WTC11 (cell line): ENCODE measurements at regions not wholly inside any gene's neighbourhood (a gene's known extent, or its start where the extent isn't known, plus 50 kb on each side); places are given as distances from the start of the nearest gene placed in this dataset.

Experiments
- ATAC-seq: fragments of 200-7000 bp; cut with Tn5 transposase; 2 replicates; pipeline ENCODE4 v1.10.0; 2021; ENCODE audit warnings: mild to moderate bottlenecking, moderate library complexity
- CTCF ChIA-PET: fragments of 300-600 bp; sonication (Branson Sonifier 250); formaldehyde crosslinking; loops from one replicate; lab custom pipeline; 2021; ENCODE audit warnings: antibody characterized with exemption; lab: Charles Lee
- POLR2A ChIA-PET: fragments of 350-600 bp; sonication (Branson Sonifier 250); formaldehyde crosslinking; loops from one replicate; lab custom pipeline; 2021; ENCODE audit warnings: antibody characterized with exemption; lab: Charles Lee
- DNase-seq: peaks from one replicate; pipeline ENCODE4 v3.0.0; 2021; ENCODE audit warnings: low spot score
- H3K27ac Mint-ChIP-seq: 2 replicates; pipeline ENCODE4 v1.8.0; 2021; ENCODE audit warnings: mixed read lengths
- H3K27me3 Mint-ChIP-seq: 2 replicates; pipeline ENCODE4 v1.8.0; 2021; ENCODE audit warnings: low read depth, mild to moderate bottlenecking, moderate library complexity, mixed read lengths
- H3K36me3 Mint-ChIP-seq: 2 replicates; pipeline ENCODE4 v1.8.0; 2021; ENCODE audit warnings: mixed read lengths
- H3K4me1 Mint-ChIP-seq: 2 replicates; pipeline ENCODE4 v1.8.0; 2022; ENCODE audit warnings: mixed read lengths
- H3K4me3 Mint-ChIP-seq: 2 replicates; pipeline ENCODE4 v1.8.0; 2021; ENCODE audit warnings: mild to moderate bottlenecking, moderate library complexity, mixed read lengths
- H3K9me3 Mint-ChIP-seq: 2 replicates; pipeline ENCODE4 v1.8.0; 2021; ENCODE audit warnings: mixed read lengths
- AR ChIP-seq: fragments of 250-450 bp; sonication (Bioruptor Pico); IDR thresholded peaks from 2 replicates; pipeline ENCODE4 v1.9.0; 2021; ENCODE audit warnings: mild to moderate bottlenecking
- ATF6 ChIP-seq: sonication (generic); formaldehyde crosslinking; IDR thresholded peaks from 2 replicates; pipeline ENCODE4 v1.8.1; 2023; ENCODE audit warnings: mild to moderate bottlenecking, missing genetic modification reagents
- E2F4 ChIP-seq: sonication (generic); formaldehyde crosslinking; IDR thresholded peaks from 2 replicates; pipeline ENCODE4 v1.8.1; 2022; ENCODE audit warnings: low read depth, mild to moderate bottlenecking, moderate library complexity, missing genetic modification reagents, borderline replicate concordance
- EMX1 ChIP-seq: fragments of 250-450 bp; sonication (Bioruptor Pico); IDR thresholded peaks from 2 replicates; pipeline ENCODE4 v1.8.0; 2021; ENCODE audit warnings: mild to moderate bottlenecking
- ERG ChIP-seq: fragments of 250-450 bp; sonication (Bioruptor Pico); IDR thresholded peaks from 2 replicates; pipeline ENCODE4 v1.8.0; 2021; ENCODE audit warnings: mild to moderate bottlenecking
- IRF2 ChIP-seq: sonication (generic); formaldehyde crosslinking; IDR thresholded peaks from 2 replicates; pipeline ENCODE4 v1.8.0; 2022; ENCODE audit warnings: low read depth, missing genetic modification reagents, borderline replicate concordance
- SMAD4 ChIP-seq: sonication (generic); formaldehyde crosslinking; IDR thresholded peaks from 2 replicates; pipeline ENCODE4 v1.8.0; 2022; ENCODE audit warnings: mild to moderate bottlenecking, missing genetic modification reagents
- SP1 ChIP-seq: sonication (generic); formaldehyde crosslinking; conservative IDR thresholded peaks from 2 replicates; pipeline ENCODE4 v1.8.1; 2022; ENCODE audit warnings: missing genetic modification reagents
- STAT6 ChIP-seq: sonication (generic); formaldehyde crosslinking; conservative IDR thresholded peaks from 2 replicates; pipeline ENCODE4 v1.8.1; 2023; ENCODE audit warnings: mild to moderate bottlenecking, low read depth, missing genetic modification reagents, moderate library complexity
- TEAD1 ChIP-seq: sonication (generic); formaldehyde crosslinking; IDR thresholded peaks from 2 replicates; pipeline ENCODE4 v1.8.0; 2022; ENCODE audit warnings: mild to moderate bottlenecking, missing genetic modification reagents
- TEAD4 ChIP-seq: sonication (generic); formaldehyde crosslinking; IDR thresholded peaks from 2 replicates; pipeline ENCODE4 v1.8.0; 2022; ENCODE audit warnings: mild to moderate bottlenecking, missing genetic modification reagents
- USF2 ChIP-seq: sonication (generic); formaldehyde crosslinking; IDR thresholded peaks from 2 replicates; pipeline ENCODE4 v1.8.1; 2023; ENCODE audit warnings: mild to moderate bottlenecking, missing genetic modification reagents, moderate library complexity
- ZNF121 ChIP-seq: sonication (generic); formaldehyde crosslinking; IDR thresholded peaks from 2 replicates; pipeline ENCODE4 v1.8.0; 2023; ENCODE audit warnings: missing genetic modification reagents
- TF ChIP-seq, protein P1 (sequence below): sonication (generic); formaldehyde crosslinking; IDR thresholded peaks from 2 replicates; pipeline ENCODE4 v1.8.0; 2022; ENCODE audit warnings: mild to moderate bottlenecking, missing genetic modification reagents
- TF ChIP-seq, protein P2 (sequence below): sonication (generic); formaldehyde crosslinking; conservative IDR thresholded peaks from 2 replicates; pipeline ENCODE4 v1.8.1; 2022; ENCODE audit warnings: mild to moderate bottlenecking, missing genetic modification reagents
- TF ChIP-seq, protein P3 (sequence below): sonication (generic); formaldehyde crosslinking; IDR thresholded peaks from 2 replicates; pipeline ENCODE4 v1.8.0; 2023; ENCODE audit warnings: missing genetic modification reagents
- TF ChIP-seq, protein P4 (sequence below): fragments of 200-600 bp; IDR thresholded peaks from 2 replicates; pipeline ENCODE4 v1.8.0; 2022; ENCODE audit warnings: antibody characterized with exemption

DNA sequence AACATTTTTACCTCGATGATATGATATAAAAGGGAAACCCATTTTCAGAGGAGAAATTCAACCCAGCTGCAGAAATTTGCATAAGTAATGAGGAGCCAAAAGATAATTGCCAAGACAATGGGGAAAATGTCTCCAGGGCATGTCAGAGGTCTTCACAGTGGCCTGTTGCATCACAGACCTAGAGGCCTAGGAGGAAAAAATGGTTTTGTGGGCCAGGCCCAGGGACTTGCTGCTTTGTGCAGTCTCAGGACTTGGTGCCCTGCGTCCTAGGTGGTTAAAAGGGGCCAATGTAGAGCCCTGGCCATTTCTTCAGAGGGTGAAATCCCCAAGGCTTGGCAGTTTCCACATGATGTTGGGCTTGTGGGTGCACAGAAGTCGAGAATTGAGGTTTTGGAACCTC, 106.9 kb downstream of the CPXCR1 start:
- H3K36me3 Mint-ChIP-seq, result peaks cover 11% of the 10 kb centered on the region
- peaks cover 20% of the 10 kb centered on the region for H3K9me3 Mint-ChIP-seq
- ChIA-PET CTCF (no interaction called here), POLR2A (no interaction called here)
- ATAC-seq (no peak), DNase-seq (no peak)
- TF ChIP-seq TEAD1, result no peak
- TF ChIP-seq ATF6 (CRISPR knock-in tag), result no peak
- TF ChIP-seq ZNF121 (CRISPR knock-in tag), result no peak
- no peak for TF ChIP-seq TEAD4
- TF ChIP-seq, protein P1, sequence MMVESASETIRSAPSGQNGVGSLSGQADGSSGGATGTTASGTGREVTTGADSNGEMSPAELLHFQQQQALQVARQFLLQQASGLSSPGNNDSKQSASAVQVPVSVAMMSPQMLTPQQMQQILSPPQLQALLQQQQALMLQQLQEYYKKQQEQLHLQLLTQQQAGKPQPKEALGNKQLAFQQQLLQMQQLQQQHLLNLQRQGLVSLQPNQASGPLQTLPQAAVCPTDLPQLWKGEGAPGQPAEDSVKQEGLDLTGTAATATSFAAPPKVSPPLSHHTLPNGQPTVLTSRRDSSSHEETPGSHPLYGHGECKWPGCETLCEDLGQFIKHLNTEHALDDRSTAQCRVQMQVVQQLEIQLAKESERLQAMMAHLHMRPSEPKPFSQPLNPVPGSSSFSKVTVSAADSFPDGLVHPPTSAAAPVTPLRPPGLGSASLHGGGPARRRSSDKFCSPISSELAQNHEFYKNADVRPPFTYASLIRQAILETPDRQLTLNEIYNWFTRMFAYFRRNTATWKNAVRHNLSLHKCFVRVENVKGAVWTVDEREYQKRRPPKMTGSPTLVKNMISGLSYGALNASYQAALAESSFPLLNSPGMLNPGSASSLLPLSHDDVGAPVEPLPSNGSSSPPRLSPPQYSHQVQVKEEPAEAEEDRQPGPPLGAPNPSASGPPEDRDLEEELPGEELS (CRISPR knock-in tag), result no peak
- TF ChIP-seq, protein P2, sequence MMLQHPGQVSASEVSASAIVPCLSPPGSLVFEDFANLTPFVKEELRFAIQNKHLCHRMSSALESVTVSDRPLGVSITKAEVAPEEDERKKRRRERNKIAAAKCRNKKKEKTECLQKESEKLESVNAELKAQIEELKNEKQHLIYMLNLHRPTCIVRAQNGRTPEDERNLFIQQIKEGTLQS (CRISPR knock-in tag), result no peak
- no peak for TF ChIP-seq STAT6 (CRISPR knock-in tag)
- no peak for TF ChIP-seq SMAD4 (CRISPR knock-in tag)
- no peak for TF ChIP-seq E2F4 (CRISPR knock-in tag)
- TF ChIP-seq SP1 (CRISPR knock-in tag), result no peak
- TF ChIP-seq, protein P3, sequence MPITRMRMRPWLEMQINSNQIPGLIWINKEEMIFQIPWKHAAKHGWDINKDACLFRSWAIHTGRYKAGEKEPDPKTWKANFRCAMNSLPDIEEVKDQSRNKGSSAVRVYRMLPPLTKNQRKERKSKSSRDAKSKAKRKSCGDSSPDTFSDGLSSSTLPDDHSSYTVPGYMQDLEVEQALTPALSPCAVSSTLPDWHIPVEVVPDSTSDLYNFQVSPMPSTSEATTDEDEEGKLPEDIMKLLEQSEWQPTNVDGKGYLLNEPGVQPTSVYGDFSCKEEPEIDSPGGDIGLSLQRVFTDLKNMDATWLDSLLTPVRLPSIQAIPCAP (CRISPR knock-in tag), result no peak
- no peak for TF ChIP-seq AR (CRISPR knock-in tag)
- no peak for TF ChIP-seq EMX1 (CRISPR knock-in tag)
- no peak for TF ChIP-seq IRF2 (CRISPR knock-in tag)
- TF ChIP-seq ERG (CRISPR knock-in tag), result no peak
- TF ChIP-seq, protein P4, sequence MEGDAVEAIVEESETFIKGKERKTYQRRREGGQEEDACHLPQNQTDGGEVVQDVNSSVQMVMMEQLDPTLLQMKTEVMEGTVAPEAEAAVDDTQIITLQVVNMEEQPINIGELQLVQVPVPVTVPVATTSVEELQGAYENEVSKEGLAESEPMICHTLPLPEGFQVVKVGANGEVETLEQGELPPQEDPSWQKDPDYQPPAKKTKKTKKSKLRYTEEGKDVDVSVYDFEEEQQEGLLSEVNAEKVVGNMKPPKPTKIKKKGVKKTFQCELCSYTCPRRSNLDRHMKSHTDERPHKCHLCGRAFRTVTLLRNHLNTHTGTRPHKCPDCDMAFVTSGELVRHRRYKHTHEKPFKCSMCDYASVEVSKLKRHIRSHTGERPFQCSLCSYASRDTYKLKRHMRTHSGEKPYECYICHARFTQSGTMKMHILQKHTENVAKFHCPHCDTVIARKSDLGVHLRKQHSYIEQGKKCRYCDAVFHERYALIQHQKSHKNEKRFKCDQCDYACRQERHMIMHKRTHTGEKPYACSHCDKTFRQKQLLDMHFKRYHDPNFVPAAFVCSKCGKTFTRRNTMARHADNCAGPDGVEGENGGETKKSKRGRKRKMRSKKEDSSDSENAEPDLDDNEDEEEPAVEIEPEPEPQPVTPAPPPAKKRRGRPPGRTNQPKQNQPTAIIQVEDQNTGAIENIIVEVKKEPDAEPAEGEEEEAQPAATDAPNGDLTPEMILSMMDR, result no peak
- TF ChIP-seq USF2, result no peak
- H3K27me3 Mint-ChIP-seq, result no peaks in the 10 kb centered on the region; the same call in 1 of the 2 replicates
- H3K4me1 Mint-ChIP-seq, result no peaks in the 10 kb centered on the region
- no peak overlapping the region for H3K4me3 Mint-ChIP-seq
- no peak overlapping the region for H3K27ac Mint-ChIP-seq
